HEK293 (cell line): ENCODE measurements at regions not wholly inside any gene's neighbourhood (a gene's known extent, or its start where the extent isn't known, plus 50 kb on each side); places are given as distances from the start of the nearest gene placed in this dataset.

ENCODE experiments used
- CTCF ChIA-PET: fragments of 350-600 bp; formaldehyde crosslinking; extraction: SDS; loops from one replicate; lab custom pipeline; 2021; ENCODE audit warnings: antibody characterized with exemption; lab: Yijun Ruan, JAX
- POLR2A ChIA-PET: fragments of 300-600 bp; formaldehyde crosslinking; extraction: SDS; loops from one replicate; lab custom pipeline; 2020; ENCODE audit warnings: antibody characterized with exemption, inconsistent platforms; lab: Yijun Ruan, JAX
- H3K27ac ChIP-seq: fragments of 200-500 bp; sonication (Bioruptor generic); 2 replicates; pipeline ENCODE4 v1.5.1; 2014; ENCODE audit warnings: low read depth, low read length, control low read depth, inconsistent platforms; ENCODE audit errors: extremely low read depth
- H3K36me3 ChIP-seq, 2 experiments: fragments of 200-500 bp in 1 of 2; sonication (Bioruptor generic) in 1 of 2; 1 replicate in 1 of 2; 2 replicates in 1 of 2; pipeline ENCODE4 v1.5.1; 2014 to 2017; ENCODE audit warnings: inconsistent platforms in 2 of 2, low read length in 2 of 2; ENCODE audit not compliant: control insufficient read depth in 2 of 2, insufficient read depth in 1 of 2
- H3K4me1 ChIP-seq: fragments of 200-500 bp; sonication (Bioruptor generic); 2 replicates; pipeline ENCODE4 v1.5.1; 2014; ENCODE audit warnings: mild to moderate bottlenecking, low read length, inconsistent platforms; ENCODE audit not compliant: control insufficient read depth, insufficient read depth
- H3K4me3 ChIP-seq: 2 replicates; pipeline ENCODE4 v1.5.1; 2011; ENCODE audit warnings: low read depth, mild to moderate bottlenecking, control low read depth, low read length, moderate library complexity
- H3K9me3 ChIP-seq: fragments of 200-500 bp; sonication (Bioruptor generic); 2 replicates; pipeline ENCODE4 v1.5.1; 2014; ENCODE audit warnings: low read depth, low read length, inconsistent platforms; ENCODE audit not compliant: control insufficient read depth, insufficient read depth
- AEBP2 ChIP-seq: fragments of 450-650 bp; formaldehyde crosslinking; IDR thresholded peaks from 2 replicates; pipeline ENCODE4 v1.5.1; 2016; ENCODE audit warnings: missing biosample characterization, missing genetic modification characterization, borderline replicate concordance
- ATF2 ChIP-seq: fragments of 450-650 bp; formaldehyde crosslinking; IDR thresholded peaks from 2 replicates; pipeline ENCODE4 v1.5.1; 2016; ENCODE audit warnings: missing biosample characterization, missing genetic modification characterization, low read depth
- BCL11B ChIP-seq: fragments of 450-650 bp; formaldehyde crosslinking; IDR thresholded peaks from 2 replicates; pipeline ENCODE4 v1.5.1; 2016; ENCODE audit warnings: low read depth, missing biosample characterization, missing genetic modification characterization
- FEZF1 ChIP-seq: fragments of 450-650 bp; formaldehyde crosslinking; IDR thresholded peaks from 2 replicates; pipeline ENCODE4 v1.5.1; 2016; ENCODE audit warnings: missing biosample characterization, missing genetic modification characterization
- IKZF3 ChIP-seq: fragments of 450-650 bp; IDR thresholded peaks from 2 replicates; pipeline ENCODE4 v1.5.0; 2018; ENCODE audit warnings: missing biosample characterization, mild to moderate bottlenecking, missing genetic modification characterization, moderate library complexity
- KLF10 ChIP-seq: fragments of 450-650 bp; IDR thresholded peaks from 2 replicates; pipeline ENCODE4 v1.5.1; 2018; ENCODE audit warnings: missing biosample characterization, mild to moderate bottlenecking, missing genetic modification characterization
- PATZ1 ChIP-seq: fragments of 450-650 bp; formaldehyde crosslinking; IDR thresholded peaks from 2 replicates; pipeline ENCODE4 v1.5.1; 2016; ENCODE audit warnings: missing biosample characterization, missing genetic modification characterization
- PRDM4 ChIP-seq: fragments of 450-650 bp; formaldehyde crosslinking; IDR thresholded peaks from 2 replicates; pipeline ENCODE4 v1.5.1; 2017; ENCODE audit warnings: missing biosample characterization, missing genetic modification characterization
- SP3 ChIP-seq: fragments of 450-650 bp; formaldehyde crosslinking; IDR thresholded peaks from 2 replicates; pipeline ENCODE4 v1.5.1; 2016; ENCODE audit warnings: missing biosample characterization, missing genetic modification characterization
- SP7 ChIP-seq: fragments of 450-650 bp; formaldehyde crosslinking; IDR thresholded peaks from 2 replicates; pipeline ENCODE4 v1.5.1; 2016; ENCODE audit warnings: missing biosample characterization, missing genetic modification characterization
- ZBTB11 ChIP-seq: fragments of 450-650 bp; formaldehyde crosslinking; conservative IDR thresholded peaks from 2 replicates; pipeline ENCODE4 v1.5.1; 2016; ENCODE audit warnings: low read depth, missing biosample characterization, missing genetic modification characterization
- ZBTB20 ChIP-seq: fragments of 450-650 bp; formaldehyde crosslinking; IDR thresholded peaks from 2 replicates; pipeline ENCODE4 v1.5.1; 2016; ENCODE audit warnings: missing biosample characterization, missing genetic modification characterization
- ZBTB7A ChIP-seq: fragments of 450-650 bp; formaldehyde crosslinking; IDR thresholded peaks from 2 replicates; pipeline ENCODE4 v1.5.1; 2016; ENCODE audit warnings: low read depth, missing biosample characterization, missing genetic modification characterization
- ZNF18 ChIP-seq: fragments of 450-650 bp; formaldehyde crosslinking; IDR thresholded peaks from 2 replicates; pipeline ENCODE4 v1.5.1; 2016; ENCODE audit warnings: missing biosample characterization, missing genetic modification characterization
- ZNF211 ChIP-seq: fragments of 450-650 bp; formaldehyde crosslinking; IDR thresholded peaks from 2 replicates; pipeline ENCODE4 v1.5.1; 2016; ENCODE audit warnings: low read depth, missing biosample characterization, missing genetic modification characterization
- ZNF302 ChIP-seq: fragments of 450-650 bp; formaldehyde crosslinking; IDR thresholded peaks from 2 replicates; pipeline ENCODE4 v1.5.1; 2016; ENCODE audit warnings: missing biosample characterization, missing genetic modification characterization, low read depth
- ZNF354C ChIP-seq: fragments of 450-650 bp; formaldehyde crosslinking; IDR thresholded peaks from 2 replicates; pipeline ENCODE4 v1.5.1; 2016; ENCODE audit warnings: missing biosample characterization, missing genetic modification characterization, low read depth, borderline replicate concordance
- ZNF391 ChIP-seq: fragments of 450-650 bp; formaldehyde crosslinking; IDR thresholded peaks from 2 replicates; pipeline ENCODE4 v1.5.1; 2016; ENCODE audit warnings: low read depth, missing biosample characterization, missing genetic modification characterization, borderline replicate concordance
- ZNF426 ChIP-seq: fragments of 450-650 bp; formaldehyde crosslinking; IDR thresholded peaks from 2 replicates; pipeline ENCODE4 v1.5.1; 2017; ENCODE audit warnings: missing biosample characterization, missing genetic modification characterization, mild to moderate bottlenecking, inconsistent platforms, moderate library complexity
- ZNF530 ChIP-seq: fragments of 450-650 bp; formaldehyde crosslinking; IDR thresholded peaks from 2 replicates; pipeline ENCODE4 v1.5.1; 2016; ENCODE audit warnings: low read depth, missing biosample characterization, missing genetic modification characterization
- ZNF544 ChIP-seq: fragments of 450-650 bp; formaldehyde crosslinking; IDR thresholded peaks from 2 replicates; pipeline ENCODE4 v1.5.0; 2017; ENCODE audit warnings: missing biosample characterization, missing genetic modification characterization
- ZNF624 ChIP-seq: fragments of 450-650 bp; formaldehyde crosslinking; IDR thresholded peaks from 2 replicates; pipeline ENCODE4 v1.5.1; 2017; ENCODE audit warnings: missing biosample characterization, missing genetic modification characterization
- ZNF670 ChIP-seq: fragments of 450-650 bp; formaldehyde crosslinking; IDR thresholded peaks from 2 replicates; pipeline ENCODE4 v1.5.1; 2016; ENCODE audit warnings: missing biosample characterization, missing genetic modification characterization, low read depth
- ZSCAN16 ChIP-seq: fragments of 450-650 bp; formaldehyde crosslinking; IDR thresholded peaks from 2 replicates; pipeline ENCODE4 v1.5.1; 2016; ENCODE audit warnings: missing biosample characterization, missing genetic modification characterization

GRCh38 chr9:74220327-74220726, 276.8 kb upstream of the RORB start:
- H3K36me3 ChIP-seq = no peaks in the 10 kb centered on the region
- H3K4me3 ChIP-seq = no peak overlapping the region
- TF ChIP-seq SP7 (no peak), AEBP2 (tag by site-specific recombination) (no peak), ZNF530 (no peak), IKZF3 (no peak), ZNF426 (tag by site-specific recombination) (no peak), ZNF18 (no peak), ATF2 (tag by site-specific recombination) (no peak), BCL11B (tag by site-specific recombination) (no peak), ZNF354C (tag by site-specific recombination) (no peak), ZNF544 (tag by site-specific recombination) (no peak), SP3 (tag by site-specific recombination) (no peak), ZNF624 (tag by site-specific recombination) (no peak)
- CTCF ChIA-PET = no interaction called here
- POLR2A ChIA-PET = no interaction called here
- no peak overlapping the region for H3K27ac ChIP-seq
- H3K9me3 ChIP-seq = no peaks in the 10 kb centered on the region
- no peaks in the 10 kb centered on the region for H3K4me1 ChIP-seq

- Histone ChIP-seq H3K4me3 (no peak overlapping the region), H3K9me3 (no peaks in the 10 kb centered on the region), H3K27ac (no peak overlapping the region), H3K4me1 (no peaks in the 10 kb centered on the region), H3K36me3 (no peaks in the 10 kb centered on the region)
- ChIA-PET POLR2A (no interaction called here), CTCF (no interaction called here)
- TF ChIP-seq ZNF211 (tag by site-specific recombination) (no peak), ZNF670 (tag by site-specific recombination) (no peak), ZSCAN16 (no peak), ZBTB7A (no peak), FEZF1 (tag by site-specific recombination) (no peak), ZBTB20 (tag by site-specific recombination) (no peak), PRDM4 (tag by site-specific recombination) (no peak), PATZ1 (no peak), IKZF3 (no peak), ZNF302 (no peak), ZNF391 (no peak), ZBTB11 (no peak), KLF10 (no peak)
Measured at GRCh38 chr9:74236857-74237256, 260.3 kb upstream of the RORB start.
